Uterus (tissue), 2 donors: ENCODE measurements at regions not wholly inside any gene's neighbourhood (a gene's known extent, or its start where the extent isn't known, plus 50 kb on each side); places are given as distances from the start of the nearest gene placed in this dataset.

Experiments
- CTCF ChIP-seq, 4 experiments: fragments of 200-600 bp in 2 of 4; fragments of 450-650 bp in 2 of 4; sonication (generic) in 2 of 4; IDR thresholded peaks; one replicate each; pipeline ENCODE4 v1.5.1; 2016 to 2019; ENCODE audit warnings: antibody characterized with exemption in 4 of 4, mild to moderate bottlenecking in 2 of 4, moderate library complexity in 1 of 4
- POLR2A ChIP-seq, 2 donors: fragments of 450-650 bp; IDR thresholded peaks; one replicate each; pipeline ENCODE4 v1.6.1; 2016; ENCODE audit warnings: antibody characterized with exemption in 2 of 2, mild to moderate bottlenecking in 1 of 2, moderate library complexity in 1 of 2

GRCh38 chr22:49447837-49448236, 379.8 kb downstream of the BRD1 start:
- no peak for TF ChIP-seq CTCF (IDR thresholded peaks at IDR 0.05)
- no peak for TF ChIP-seq POLR2A (IDR thresholded peaks at IDR 0.05)
